ENCODE measurements at regions not wholly inside any gene's neighbourhood (a gene's known extent, or its start where the extent isn't known, plus 50 kb on each side); places are given as distances from the start of the nearest gene placed in this dataset.
A peak's percentile ranks its signal among the peaks of the same experiment; 100 is the strongest.

DNA sequence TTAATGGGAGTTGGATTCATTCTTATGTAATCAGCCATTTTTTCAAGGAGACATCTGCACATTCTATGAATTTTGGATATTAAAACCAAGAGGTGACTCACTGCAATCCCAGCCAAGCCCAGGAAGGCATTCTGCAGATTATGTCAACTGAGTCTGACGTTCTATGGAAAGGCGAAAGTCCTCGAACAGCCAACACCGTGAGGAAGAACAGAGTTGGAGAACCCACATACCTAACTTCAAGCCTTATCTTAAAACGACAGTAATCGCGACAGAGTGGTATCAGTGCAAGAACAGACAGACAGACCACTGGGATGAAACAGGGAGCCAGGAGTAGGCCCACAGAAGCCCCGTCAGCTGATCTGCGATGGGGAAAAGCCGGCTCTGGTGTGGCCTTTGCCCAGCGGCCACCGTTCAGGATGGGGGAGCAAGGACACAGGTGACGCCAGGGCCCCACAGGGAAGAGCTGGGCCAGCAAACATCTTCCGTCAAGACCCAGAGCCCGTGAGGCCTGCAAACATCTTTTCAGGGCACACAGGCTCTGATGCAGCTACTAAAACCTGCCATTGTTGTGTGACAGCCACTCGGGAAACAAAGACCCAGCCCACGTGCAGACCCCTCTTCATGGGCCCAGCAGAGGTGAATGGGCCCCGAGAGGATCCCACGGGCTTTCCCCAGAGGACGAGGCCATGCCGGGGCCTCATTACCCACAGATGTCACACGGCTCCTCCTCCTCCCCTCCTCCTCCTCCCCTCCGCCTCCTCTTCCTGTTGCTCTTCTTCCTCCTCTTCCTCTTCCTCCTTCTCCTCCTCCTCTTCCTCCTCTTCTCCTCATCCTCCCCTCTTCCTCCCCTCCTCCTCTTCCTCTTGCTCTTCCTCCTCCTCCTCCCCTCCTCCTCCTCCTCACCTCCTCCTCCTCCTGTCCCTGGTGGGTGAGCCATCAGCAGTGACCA, 277.6 kb downstream of the ADGRD1 start (continued):
- no peak for TF ChIP-seq HINFP (tag; conservative IDR thresholded peaks at IDR 0.05; ENCODE audit: low read depth)
- TF ChIP-seq ZNF143 (CRISPR knock-in tag; IDR thresholded peaks at IDR 0.05), result no peak
- TF ChIP-seq POLR2G (IDR thresholded peaks at IDR 0.05; ENCODE audit: low read depth, low read length), result peak; percentile 61
- TF ChIP-seq GATA2 (CRISPR knock-in tag; IDR thresholded peaks at IDR 0.05), result 0 out of 2 replicates have a peak, but pooled peaks have one; percentile 22
- TF ChIP-seq EP300 (IDR thresholded peaks at IDR 0.05; ENCODE audit: low read length), result peak; percentile 80
- no peak for TF ChIP-seq RERE (CRISPR knock-in tag; IDR thresholded peaks at IDR 0.05; ENCODE audit: borderline replicate concordance)
- peak; percentile 82 for TF ChIP-seq TCF3 (CRISPR knock-in tag; IDR thresholded peaks at IDR 0.05)
- TF ChIP-seq ELF4 (CRISPR knock-in tag; IDR thresholded peaks at IDR 0.05), result peak; percentile 69; the same call in 1 of the 2 replicates
- 0 out of 2 replicates have a peak, but pooled peaks have one; percentile 18 for TF ChIP-seq TAF7 (tag; IDR thresholded peaks at IDR 0.05)
